ENCODE measurements at regions not wholly inside any gene's neighbourhood (a gene's known extent, or its start where the extent isn't known, plus 50 kb on each side); places are given as distances from the start of the nearest gene placed in this dataset.
A peak's percentile ranks its signal among the peaks of the same experiment; 100 is the strongest.

DNA sequence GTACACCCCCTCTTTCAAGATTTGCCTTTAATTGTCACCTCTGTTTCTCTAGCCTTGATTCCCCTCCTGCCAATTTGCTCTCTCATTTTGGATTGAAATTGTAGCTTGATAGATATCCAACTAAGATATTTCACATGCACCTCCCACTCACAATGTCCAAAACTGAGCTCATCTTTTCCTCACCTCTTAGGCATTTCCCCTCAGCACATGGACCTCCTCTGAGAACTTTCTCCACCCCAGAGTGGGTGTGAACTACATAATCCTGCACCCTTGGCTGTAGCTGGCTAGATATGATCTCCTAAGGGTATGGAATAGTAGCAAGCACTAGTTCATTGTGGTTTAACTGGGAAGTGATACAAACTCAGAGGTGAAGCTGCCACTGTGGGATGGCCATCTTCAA lies 91.5 kb upstream of the SESN3 start:
- Histone ChIP-seq H2AK9ac (replicated peaks; ENCODE audit: low read depth, low read length, poor library complexity) (no peak overlapping the region), H3K27me3 (ENCODE audit: control insufficient read depth, insufficient read depth, low read length) (no peaks in the 10 kb centered on the region; the same call in 1 of the 2 replicates), H4K91ac (ENCODE audit: insufficient read depth, low read depth, low read length) (no peak overlapping the region), H4K5ac (ENCODE audit: low read depth, low read length) (no peak overlapping the region), H3K9ac (ENCODE audit: low read depth, low read length) (no peak overlapping the region), H2BK5ac (ENCODE audit: low read depth, low read length, poor library complexity, severe bottlenecking) (no peak overlapping the region), H4K20me1 (ENCODE audit: insufficient read depth, low read length) (no peaks in the 10 kb centered on the region), H3K4me3 (ENCODE audit: insufficient read depth, low read depth, low read length) (no peak overlapping the region), H3K18ac (ENCODE audit: low read depth, low read length) (no peak overlapping the region), H3K23ac (ENCODE audit: low read depth, low read length) (no peak overlapping the region), H3K36me3 (ENCODE audit: control insufficient read depth, insufficient read depth, low read length) (no peaks in the 10 kb centered on the region), H3K14ac (replicated peaks; ENCODE audit: low read depth, low read length) (no peak overlapping the region), H2BK120ac (ENCODE audit: low read depth, low read length) (no peak overlapping the region), H3K4me1 (ENCODE audit: control insufficient read depth, insufficient read depth, low read length) (no peaks in the 10 kb centered on the region), H3K9me1 (ENCODE audit: insufficient read depth, low read length) (no peaks in the 10 kb centered on the region), H2BK15ac (ENCODE audit: low read depth, low read length) (no peak overlapping the region), H4K8ac (ENCODE audit: low read depth in 2 of 2, low read length in 2 of 2) (no peak overlapping the region), H2BK20ac (ENCODE audit: low read depth, low read length) (no peak overlapping the region), H2AFZ (replicated peaks; ENCODE audit: low read length, poor library complexity) (no peak overlapping the region), H3K4me2 (ENCODE audit: low read depth, low read length) (no peak overlapping the region), H3K56ac (ENCODE audit: extremely low read depth, insufficient read depth, low read length) (no peak overlapping the region), H3K27ac (ENCODE audit: insufficient read depth, low read length) (no peak overlapping the region), H3K4ac (ENCODE audit: low read depth, low read length) (no peak overlapping the region), H2AK5ac (ENCODE audit: low read depth, low read length) (no peak overlapping the region), H3K9me3 (ENCODE audit: control insufficient read depth, insufficient read depth, low read length) (no peaks in the 10 kb centered on the region), H3K79me1 (ENCODE audit: low read depth in 1 of 2, low read length in 2 of 2) (no peaks in the 10 kb centered on the region)
- POLR2A ChIA-PET (ENCODE audit: unreplicated experiment): interaction anchor here (0.6 kb wide), 1 partner anchor 70 kb away, joined by 3 read pairs; no protein-coding TSS in a partner anchor
- peak; percentile 25 for DNase-seq
- CTCF ChIA-PET: no interaction called here
- no peak for ATAC-seq (ENCODE audit: low read depth)
- BruUV-seq (replicated peaks): no TSS peak
- TF ChIP-seq SMC3 (IDR thresholded peaks at IDR 0.05; ENCODE audit: low read depth, low read length): no peak
- no peak for TF ChIP-seq CHD1 (IDR thresholded peaks at IDR 0.05; ENCODE audit: low read depth, low read length)
- no peak for TF ChIP-seq CEBPB (IDR thresholded peaks at IDR 0.05; ENCODE audit: low read depth, low read length)
- no peak for TF ChIP-seq POLR2A (IDR thresholded peaks at IDR 0.05; ENCODE audit: low read depth, low read length)
- TF ChIP-seq, protein P1, sequence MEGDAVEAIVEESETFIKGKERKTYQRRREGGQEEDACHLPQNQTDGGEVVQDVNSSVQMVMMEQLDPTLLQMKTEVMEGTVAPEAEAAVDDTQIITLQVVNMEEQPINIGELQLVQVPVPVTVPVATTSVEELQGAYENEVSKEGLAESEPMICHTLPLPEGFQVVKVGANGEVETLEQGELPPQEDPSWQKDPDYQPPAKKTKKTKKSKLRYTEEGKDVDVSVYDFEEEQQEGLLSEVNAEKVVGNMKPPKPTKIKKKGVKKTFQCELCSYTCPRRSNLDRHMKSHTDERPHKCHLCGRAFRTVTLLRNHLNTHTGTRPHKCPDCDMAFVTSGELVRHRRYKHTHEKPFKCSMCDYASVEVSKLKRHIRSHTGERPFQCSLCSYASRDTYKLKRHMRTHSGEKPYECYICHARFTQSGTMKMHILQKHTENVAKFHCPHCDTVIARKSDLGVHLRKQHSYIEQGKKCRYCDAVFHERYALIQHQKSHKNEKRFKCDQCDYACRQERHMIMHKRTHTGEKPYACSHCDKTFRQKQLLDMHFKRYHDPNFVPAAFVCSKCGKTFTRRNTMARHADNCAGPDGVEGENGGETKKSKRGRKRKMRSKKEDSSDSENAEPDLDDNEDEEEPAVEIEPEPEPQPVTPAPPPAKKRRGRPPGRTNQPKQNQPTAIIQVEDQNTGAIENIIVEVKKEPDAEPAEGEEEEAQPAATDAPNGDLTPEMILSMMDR (conservative IDR thresholded peaks at IDR 0.05; ENCODE audit: low read depth, low read length): no peak
- TF ChIP-seq ELK1 (IDR thresholded peaks at IDR 0.05; ENCODE audit: borderline replicate concordance, low read depth, low read length): no peak
- no peak for TF ChIP-seq MAFK (IDR thresholded peaks at IDR 0.05; ENCODE audit: low read depth, low read length)
- TF ChIP-seq MAZ (IDR thresholded peaks at IDR 0.05; ENCODE audit: borderline replicate concordance, low read depth, low read length): no peak
- no peak for TF ChIP-seq RCOR1 (IDR thresholded peaks at IDR 0.05; ENCODE audit: insufficient replicate concordance, low read length)
- TF ChIP-seq RFX5 (IDR thresholded peaks at IDR 0.05; ENCODE audit: low read depth, low read length): no peak
- no peak for TF ChIP-seq NFE2L2 (IDR thresholded peaks at IDR 0.05; ENCODE audit: low read depth, low read length)
- no peak for TF ChIP-seq RAD21 (IDR thresholded peaks at IDR 0.05; ENCODE audit: low read length)
- TF ChIP-seq, protein P2, sequence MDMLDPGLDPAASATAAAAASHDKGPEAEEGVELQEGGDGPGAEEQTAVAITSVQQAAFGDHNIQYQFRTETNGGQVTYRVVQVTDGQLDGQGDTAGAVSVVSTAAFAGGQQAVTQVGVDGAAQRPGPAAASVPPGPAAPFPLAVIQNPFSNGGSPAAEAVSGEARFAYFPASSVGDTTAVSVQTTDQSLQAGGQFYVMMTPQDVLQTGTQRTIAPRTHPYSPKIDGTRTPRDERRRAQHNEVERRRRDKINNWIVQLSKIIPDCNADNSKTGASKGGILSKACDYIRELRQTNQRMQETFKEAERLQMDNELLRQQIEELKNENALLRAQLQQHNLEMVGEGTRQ (IDR thresholded peaks at IDR 0.05; ENCODE audit: low read depth, low read length): no peak
- no peak for TF ChIP-seq BHLHE40 (IDR thresholded peaks at IDR 0.05; ENCODE audit: low read depth, low read length)
- no peak for TF ChIP-seq MXI1 (IDR thresholded peaks at IDR 0.05; ENCODE audit: borderline replicate concordance, low read depth, low read length)
- TF ChIP-seq FOS (IDR thresholded peaks at IDR 0.05; ENCODE audit: low read depth, low read length): no peak
- intact Hi-C loops (cut with micrococcal nuclease): no loop called here
- in situ Hi-C loops (cut with MboI; ENCODE audit: low sequenced_read_pairs): no loop called here
- dilution Hi-C loops (cut with HindIII; ENCODE audit: low sequenced_read_pairs, unreplicated experiment): no loop called here

All from IMR-90 (cell line).